ENCODE measurements at regions not wholly inside any gene's neighbourhood (a gene's known extent, or its start where the extent isn't known, plus 50 kb on each side); places are given as distances from the start of the nearest gene placed in this dataset.

GRCh38 chr14:84420221-84420620 is 1109.7 kb upstream of the FLRT2 start:
- Histone ChIP-seq H3K27ac (ENCODE audit: extremely low read depth, low read depth, low read length) (no peak overlapping the region), H3K4me1 (ENCODE audit: control insufficient read depth, insufficient read depth, low read length) (no peaks in the 10 kb centered on the region), H3K36me3 (ENCODE audit: control insufficient read depth in 2 of 2, insufficient read depth in 1 of 2, low read length in 2 of 2) (no peaks in the 10 kb centered on the region), H3K9me3 (ENCODE audit: control insufficient read depth, insufficient read depth, low read depth, low read length) (no peaks in the 10 kb centered on the region), H3K4me3 (ENCODE audit: low read depth, low read length) (no peak overlapping the region)
- ChIA-PET CTCF (no interaction called here), POLR2A (no interaction called here)
- TF ChIP-seq, protein P1, sequence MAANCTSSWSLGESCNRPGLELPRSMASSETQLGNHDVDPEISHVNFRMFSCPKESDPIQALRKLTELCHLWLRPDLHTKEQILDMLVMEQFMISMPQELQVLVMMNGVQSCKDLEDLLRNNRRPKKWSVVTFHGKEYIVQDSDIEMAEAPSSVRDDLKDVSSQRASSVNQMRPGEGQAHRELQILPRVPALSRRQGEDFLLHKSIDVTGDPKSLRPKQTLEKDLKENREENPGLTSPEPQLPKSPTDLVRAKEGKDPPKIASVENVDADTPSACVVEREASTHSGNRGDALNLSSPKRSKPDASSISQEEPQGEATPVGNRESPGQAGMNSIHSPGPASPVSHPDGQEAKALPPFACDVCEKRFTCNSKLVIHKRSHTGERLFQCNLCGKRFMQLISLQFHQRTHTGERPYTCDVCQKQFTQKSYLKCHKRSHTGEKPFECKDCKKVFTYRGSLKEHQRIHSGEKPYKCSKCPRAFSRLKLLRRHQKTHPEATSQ (tag by site-specific recombination; IDR thresholded peaks at IDR 0.05) = no peak

DNA sequence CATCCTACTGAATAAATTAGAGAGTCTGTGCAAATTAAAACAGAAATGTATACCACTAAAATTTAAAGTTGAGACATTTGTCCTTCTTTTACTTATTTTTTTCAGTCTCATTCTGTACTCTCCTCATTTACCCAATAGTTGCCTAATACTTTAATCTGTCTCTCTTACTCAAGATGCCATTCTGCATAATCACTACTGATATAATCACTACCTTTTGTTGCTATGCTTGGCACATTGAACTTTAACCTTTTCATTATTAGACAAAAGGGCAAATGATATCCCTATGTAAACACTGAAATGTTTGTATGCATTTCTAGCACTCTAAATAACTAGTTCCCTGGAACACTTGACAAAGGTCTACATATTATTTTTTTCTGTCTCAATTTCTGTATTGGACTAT is 1108.3 kb upstream of the FLRT2 start:
- TF ChIP-seq ZNF146 (tag by site-specific recombination; IDR thresholded peaks at IDR 0.05) (no peak), ZNF140 (tag by site-specific recombination; IDR thresholded peaks at IDR 0.05) (no peak), ZNF785 (tag by site-specific recombination; IDR thresholded peaks at IDR 0.05) (no peak), ZNF530 (tag by site-specific recombination; IDR thresholded peaks at IDR 0.05; ENCODE audit: low read depth) (no peak), ZNF311 (tag by site-specific recombination; IDR thresholded peaks at IDR 0.05; ENCODE audit: borderline replicate concordance) (no peak), OVOL3 (tag by site-specific recombination; IDR thresholded peaks at IDR 0.05) (no peak), ZNF580 (tag by site-specific recombination; IDR thresholded peaks at IDR 0.05) (no peak), ZNF391 (tag by site-specific recombination; IDR thresholded peaks at IDR 0.05; ENCODE audit: borderline replicate concordance, low read depth) (no peak), ZNF426 (tag by site-specific recombination; IDR thresholded peaks at IDR 0.05) (no peak), WT1 (tag by site-specific recombination; IDR thresholded peaks at IDR 0.05) (no peak), ZNF610 (tag by site-specific recombination; IDR thresholded peaks at IDR 0.05; ENCODE audit: borderline replicate concordance) (no peak), ZNF26 (tag by site-specific recombination; IDR thresholded peaks at IDR 0.05) (no peak), ZNF529 (tag by site-specific recombination; IDR thresholded peaks at IDR 0.05; ENCODE audit: insufficient replicate concordance) (no peak)
- TF ChIP-seq, protein P2, sequence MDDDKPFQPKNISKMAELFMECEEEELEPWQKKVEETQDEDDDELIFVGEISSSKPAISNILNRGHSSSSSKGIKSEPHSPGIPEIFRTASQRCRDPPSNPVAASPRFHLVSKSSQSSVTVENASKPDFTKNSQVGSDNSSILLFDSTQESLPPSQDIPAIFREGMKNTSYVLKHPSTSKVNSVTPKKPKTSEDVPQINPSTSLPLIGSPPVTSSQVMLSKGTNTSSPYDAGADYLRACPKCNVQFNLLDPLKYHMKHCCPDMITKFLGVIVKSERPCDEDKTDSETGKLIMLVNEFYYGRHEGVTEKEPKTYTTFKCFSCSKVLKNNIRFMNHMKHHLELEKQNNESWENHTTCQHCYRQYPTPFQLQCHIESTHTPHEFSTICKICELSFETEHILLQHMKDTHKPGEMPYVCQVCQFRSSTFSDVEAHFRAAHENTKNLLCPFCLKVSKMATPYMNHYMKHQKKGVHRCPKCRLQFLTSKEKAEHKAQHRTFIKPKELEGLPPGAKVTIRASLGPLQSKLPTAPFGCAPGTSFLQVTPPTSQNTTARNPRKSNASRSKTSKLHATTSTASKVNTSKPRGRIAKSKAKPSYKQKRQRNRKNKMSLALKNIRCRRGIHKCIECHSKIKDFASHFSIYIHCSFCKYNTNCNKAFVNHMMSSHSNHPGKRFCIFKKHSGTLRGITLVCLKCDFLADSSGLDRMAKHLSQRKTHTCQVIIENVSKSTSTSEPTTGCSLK (tag by site-specific recombination; IDR thresholded peaks at IDR 0.05) = no peak
- CTCF ChIA-PET = no interaction called here
- Histone ChIP-seq H3K4me3 (ENCODE audit: low read depth, low read length) (no peak overlapping the region), H3K4me1 (ENCODE audit: control insufficient read depth, insufficient read depth, low read length) (no peaks in the 10 kb centered on the region), H3K9me3 (ENCODE audit: control insufficient read depth, insufficient read depth, low read depth, low read length) (no peaks in the 10 kb centered on the region), H3K27ac (ENCODE audit: extremely low read depth, low read depth, low read length) (no peak overlapping the region), H3K36me3 (ENCODE audit: control insufficient read depth in 2 of 2, insufficient read depth in 1 of 2, low read length in 2 of 2) (no peaks in the 10 kb centered on the region)
- POLR2A ChIA-PET = no interaction called here

- Histone ChIP-seq H3K36me3 (ENCODE audit: control insufficient read depth in 2 of 2, insufficient read depth in 1 of 2, low read length in 2 of 2) (no peaks in the 10 kb centered on the region), H3K4me1 (ENCODE audit: control insufficient read depth, insufficient read depth, low read length) (no peaks in the 10 kb centered on the region), H3K9me3 (ENCODE audit: control insufficient read depth, insufficient read depth, low read depth, low read length) (no peaks in the 10 kb centered on the region), H3K27ac (ENCODE audit: extremely low read depth, low read depth, low read length) (no peak overlapping the region), H3K4me3 (ENCODE audit: low read depth, low read length) (no peak overlapping the region)
- POLR2A ChIA-PET = no interaction called here
- TF ChIP-seq ZNF16 (tag by site-specific recombination; IDR thresholded peaks at IDR 0.05; ENCODE audit: low read depth) (no peak), ZNF48 (tag by site-specific recombination; IDR thresholded peaks at IDR 0.05) (no peak), ZFHX2 (tag by site-specific recombination; conservative IDR thresholded peaks at IDR 0.05) (no peak), IKZF3 (tag by site-specific recombination; IDR thresholded peaks at IDR 0.05) (no peak), ZBTB26 (tag by site-specific recombination; optimal IDR thresholded peaks at IDR 0.05) (no peak), ZNF658 (tag by site-specific recombination; IDR thresholded peaks at IDR 0.05) (no peak), ZNF366 (tag by site-specific recombination; conservative IDR thresholded peaks at IDR 0.05) (no peak), ZNF221 (tag by site-specific recombination; IDR thresholded peaks at IDR 0.05; ENCODE audit: borderline replicate concordance) (no peak)
- CTCF ChIA-PET = no interaction called here
These were observed 1104.0 kb upstream of the FLRT2 start for GRCh38 chr14:84425968-84426367.
